SK-N-SH (cell line): ENCODE measurements at regions not wholly inside any gene's neighbourhood (a gene's known extent, or its start where the extent isn't known, plus 50 kb on each side); places are given as distances from the start of the nearest gene placed in this dataset.

Experiments
- CTCF ChIA-PET: fragments of 300-600, 350-600 bp; formaldehyde crosslinking; extraction: SDS; loops from one replicate; lab custom pipeline; 2021; lab: Yijun Ruan, JAX
- POLR2A ChIA-PET: fragments of 350-600 bp; sonication (Branson Sonifier 250); formaldehyde crosslinking; extraction: SDS; loops from one replicate; lab custom pipeline; 2020; ENCODE audit warnings: antibody characterized with exemption, inconsistent platforms; lab: Yijun Ruan, JAX
- DNase-seq: peaks from one replicate; pipeline ENCODE4 v3.0.0; 2012
- H2AFZ ChIP-seq: fragments of 200-600 bp; sonication (generic); 2 replicates; pipeline ENCODE4 v1.8.1; 2016; ENCODE audit warnings: antibody characterized with exemption, mild to moderate bottlenecking, low read depth
- H3F3A ChIP-seq: fragments of 200-600 bp; sonication (generic); replicated peaks from 2 replicates; pipeline ENCODE3; 2016; ENCODE audit warnings: antibody characterized with exemption, mild to moderate bottlenecking; ENCODE audit not compliant: insufficient read depth
- H3K27ac ChIP-seq, 2 experiments: fragments of 200-500 bp in 1 of 2; fragments of 200-600 bp in 1 of 2; sonication (Bioruptor generic) in 1 of 2; sonication (generic), shearing (Covaris generic) in 1 of 2; 2 replicates each; pipeline versions ENCODE4 v1.5.1 to v1.6.1; 2014 to 2016; ENCODE audit warnings: low read depth in 2 of 2, inconsistent platforms in 1 of 2, low read length in 1 of 2, mild to moderate bottlenecking in 1 of 2, mixed read lengths in 1 of 2
- H3K27me3 ChIP-seq: fragments of 200-600 bp; sonication (generic), shearing (Covaris generic); 2 replicates; pipeline ENCODE4 v1.6.1; 2016; ENCODE audit warnings: mixed run types; ENCODE audit not compliant: insufficient read depth
- H3K36me3 ChIP-seq, 2 experiments: fragments of 200-500 bp in 1 of 2; fragments of 200-600 bp in 1 of 2; sonication (Bioruptor generic) in 1 of 2; sonication (generic) in 1 of 2; replicated peaks in 1 of 2; 2 replicates each; pipeline versions ENCODE3 to v1.5.1; 2014 to 2016; ENCODE audit warnings: low read length in 1 of 2, mild to moderate bottlenecking in 1 of 2; ENCODE audit not compliant: insufficient read depth in 2 of 2, control insufficient read depth in 1 of 2
- H3K4me1 ChIP-seq, 2 experiments: fragments of 200-500 bp in 1 of 2; fragments of 200-600 bp in 1 of 2; sonication (Bioruptor generic) in 1 of 2; sonication (generic), shearing (Covaris generic) in 1 of 2; 2 replicates each; pipeline versions ENCODE4 v1.5.1 to v1.6.1; 2014 to 2016; ENCODE audit warnings: low read depth in 1 of 2, low read length in 1 of 2, mixed run types in 1 of 2; ENCODE audit not compliant: insufficient read depth in 2 of 2, control insufficient read depth in 1 of 2
- H3K4me2 ChIP-seq: fragments of 200-600 bp; sonication (generic), shearing (Covaris generic); 2 replicates; pipeline ENCODE4 v1.6.1; 2017; ENCODE audit warnings: mixed run types
- H3K4me3 ChIP-seq, 2 experiments: fragments of 200-500 bp in 1 of 2; fragments of 200-600 bp in 1 of 2; sonication (Bioruptor generic) in 1 of 2; sonication (generic), shearing (Covaris generic) in 1 of 2; 2 replicates each; pipeline versions ENCODE4 v1.5.1 to v1.8.1; 2014 to 2016; ENCODE audit warnings: low read depth in 2 of 2, inconsistent platforms in 1 of 2, low read length in 1 of 2, mild to moderate bottlenecking in 1 of 2, mixed read lengths in 1 of 2, moderate library complexity in 1 of 2
- H3K79me2 ChIP-seq: fragments of 200-600 bp; sonication (generic); 2 replicates; pipeline ENCODE4 v1.8.1; 2017; ENCODE audit warnings: mild to moderate bottlenecking; ENCODE audit not compliant: insufficient read depth
- H3K9ac ChIP-seq: fragments of 200-600 bp; sonication (generic); 2 replicates; pipeline ENCODE4 v1.6.1; 2017; ENCODE audit warnings: mixed run types
- H3K9me2 ChIP-seq: fragments of 200-600 bp; sonication (generic); 2 replicates; pipeline ENCODE4 v1.6.1; 2017; ENCODE audit warnings: mixed run types
- H3K9me3 ChIP-seq: fragments of 200-600 bp; sonication (generic); 2 replicates; pipeline ENCODE4 v1.6.1; 2017; ENCODE audit warnings: mixed run types, mild to moderate bottlenecking, moderate library complexity
- H4K20me1 ChIP-seq: fragments of 200-600 bp; sonication (generic); 2 replicates; pipeline ENCODE4 v1.6.1; 2017; ENCODE audit warnings: mild to moderate bottlenecking, mixed run types; ENCODE audit not compliant: insufficient read depth
- CHD2 ChIP-seq: fragments of 150-350 bp; IDR thresholded peaks from 2 replicates; pipeline ENCODE4 v1.6.1; 2018; ENCODE audit warnings: low read length; ENCODE audit not compliant: partially characterized antibody
- ELF1 ChIP-seq: IDR thresholded peaks from 2 replicates; pipeline ENCODE4 v1.4.0; 2012
- FOSL2 ChIP-seq: IDR thresholded peaks from 2 replicates; pipeline ENCODE4 v1.4.0; 2012; ENCODE audit warnings: low read depth, mild to moderate bottlenecking, moderate library complexity, borderline replicate concordance
- GATA2 ChIP-seq: sonication (generic); formaldehyde crosslinking; IDR thresholded peaks from 2 replicates; pipeline ENCODE4 v1.5.0; 2020; ENCODE audit warnings: mild to moderate bottlenecking, missing genetic modification reagents
- JUND ChIP-seq: IDR thresholded peaks from 2 replicates; pipeline ENCODE4 v1.4.0; 2012
- MEF2A ChIP-seq: IDR thresholded peaks from 2 replicates; pipeline ENCODE4 v1.4.0; 2012; ENCODE audit warnings: low read depth, borderline replicate concordance
- POLR2AphosphoS5 ChIP-seq: IDR thresholded peaks from 2 replicates; pipeline ENCODE4 v1.6.1; 2012; ENCODE audit warnings: low read depth, low read length
- RAD21 ChIP-seq: IDR thresholded peaks from 2 replicates; pipeline ENCODE4 v1.6.1; 2012; ENCODE audit warnings: mild to moderate bottlenecking, low read length
- RCOR1 ChIP-seq: fragments of 150-350 bp; IDR thresholded peaks from 2 replicates; pipeline ENCODE4 v1.6.1; 2017; ENCODE audit warnings: antibody characterized with exemption, low read length
- RFX5 ChIP-seq: IDR thresholded peaks from 2 replicates; pipeline ENCODE4 v1.6.1; 2012; ENCODE audit warnings: mild to moderate bottlenecking, improper control_type of control experiment, low read length
- SMC3 ChIP-seq: IDR thresholded peaks from 2 replicates; pipeline ENCODE4 v1.6.1; 2012; ENCODE audit warnings: low read depth, low read length, improper control_type of control experiment
- TAF1 ChIP-seq: IDR thresholded peaks from 2 replicates; pipeline ENCODE4 v1.6.1; 2012; ENCODE audit warnings: low read depth, mild to moderate bottlenecking, low read length, moderate library complexity, borderline replicate concordance
- TEAD4 ChIP-seq: IDR thresholded peaks from 2 replicates; pipeline ENCODE4 v1.4.0; 2012; ENCODE audit warnings: mild to moderate bottlenecking, borderline replicate concordance; ENCODE audit not compliant: insufficient read depth
- ZBTB33 ChIP-seq: IDR thresholded peaks from 2 replicates; pipeline ENCODE4 v1.4.0; 2012; ENCODE audit warnings: low read depth, borderline replicate concordance
- WGBS: methylation state at CpG from one replicate; pipeline ENCODE4 v1.1.6; 2017; ENCODE audit warnings: low lambda C conversion rate; 5-methylcytosine and 5-hydroxymethylcytosine counted together
- TF ChIP-seq, protein P1 (sequence below): IDR thresholded peaks from 2 replicates; pipeline ENCODE4; 2012

DNA sequence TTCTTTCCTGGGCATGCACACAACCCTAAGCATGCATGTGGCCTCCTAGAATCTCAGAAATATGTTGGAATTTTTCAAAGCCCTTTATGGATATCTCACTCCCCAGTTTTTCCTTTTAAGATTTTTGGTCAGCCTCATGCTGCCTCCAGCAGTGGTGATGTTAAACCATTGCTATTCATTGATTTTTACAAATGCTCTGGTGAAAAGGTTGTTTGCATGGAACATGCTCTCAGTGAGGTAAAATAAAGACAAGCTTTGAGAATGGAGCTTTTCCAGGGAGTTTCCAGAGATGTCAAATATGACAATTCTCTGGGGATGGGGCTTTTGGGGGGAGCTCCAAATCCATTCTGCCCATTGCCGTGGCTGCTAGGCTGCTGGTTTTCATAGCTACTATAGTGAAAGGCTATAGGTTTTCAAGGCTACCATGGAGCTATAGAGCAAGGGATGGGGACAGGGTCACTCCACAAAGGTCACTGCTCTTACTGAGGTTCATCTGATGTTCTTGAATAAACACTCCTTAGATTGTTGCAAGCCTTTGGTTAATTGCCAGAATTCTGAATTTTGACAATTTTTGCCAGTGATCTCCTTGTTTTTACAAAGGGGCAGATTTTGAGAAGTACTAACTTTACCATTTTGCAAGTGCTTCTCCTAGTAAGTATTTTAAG is 178.1 kb upstream of the ARG1 start:
- peaks cover 4% of the 10 kb centered on the region for H3F3A ChIP-seq
- H3K36me3 ChIP-seq = no peaks in the 10 kb centered on the region
- H4K20me1 ChIP-seq = no peaks in the 10 kb centered on the region
- no peaks in the 10 kb centered on the region for H3K9me2 ChIP-seq
- H3K9ac ChIP-seq = no peak overlapping the region
- no peak overlapping the region for H3K27ac ChIP-seq
- 29% methylated on average over 1 of the region's 1 CpG for WGBS
- ChIA-PET POLR2A (no interaction called here), CTCF (no interaction called here)
- TF ChIP-seq SMC3 = no peak
- no peak for TF ChIP-seq ZBTB33
- TF ChIP-seq JUND = no peak
- TF ChIP-seq RAD21 = no peak
- TF ChIP-seq, protein P1, sequence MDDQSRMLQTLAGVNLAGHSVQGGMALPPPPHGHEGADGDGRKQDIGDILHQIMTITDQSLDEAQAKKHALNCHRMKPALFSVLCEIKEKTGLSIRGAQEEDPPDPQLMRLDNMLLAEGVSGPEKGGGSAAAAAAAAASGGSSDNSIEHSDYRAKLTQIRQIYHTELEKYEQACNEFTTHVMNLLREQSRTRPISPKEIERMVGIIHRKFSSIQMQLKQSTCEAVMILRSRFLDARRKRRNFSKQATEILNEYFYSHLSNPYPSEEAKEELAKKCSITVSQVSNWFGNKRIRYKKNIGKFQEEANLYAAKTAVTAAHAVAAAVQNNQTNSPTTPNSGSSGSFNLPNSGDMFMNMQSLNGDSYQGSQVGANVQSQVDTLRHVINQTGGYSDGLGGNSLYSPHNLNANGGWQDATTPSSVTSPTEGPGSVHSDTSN = no peak
- TF ChIP-seq RCOR1 = no peak
- TF ChIP-seq TEAD4 = no peak
- TF ChIP-seq RFX5 = no peak
- no peak for TF ChIP-seq POLR2AphosphoS5
- H3K4me1 ChIP-seq = peaks cover 0 to 3% of the 10 kb centered on the region in 2 experiments; a peak in 1 of 4 replicates
- no peak overlapping the region for H3K4me2 ChIP-seq
- DNase-seq = no peak
- H2AFZ ChIP-seq = no peak overlapping the region
- H3K79me2 ChIP-seq = no peaks in the 10 kb centered on the region
- H3K9me3 ChIP-seq = no peaks in the 10 kb centered on the region
- H3K4me3 ChIP-seq = no peak overlapping the region
- H3K27me3 ChIP-seq = no peaks in the 10 kb centered on the region

GRCh38 chr6:131398176-131398575 is 174.8 kb upstream of the ARG1 start:
- H3K36me3 ChIP-seq = no peaks in the 10 kb centered on the region
- ChIA-PET POLR2A (no interaction called here), CTCF (no interaction called here)
- TF ChIP-seq ELF1 (no peak), JUND (no peak), MEF2A (no peak), CHD2 (no peak), SMC3 (no peak), RCOR1 (no peak), TAF1 (no peak), GATA2 (CRISPR knock-in tag) (no peak), FOSL2 (no peak)
- TF ChIP-seq, protein P1 = no peak
- no peaks in the 10 kb centered on the region; the same call in 1 of the 2 replicates for H3K9me3 ChIP-seq
- H4K20me1 ChIP-seq = no peaks in the 10 kb centered on the region
- H3K4me2 ChIP-seq = no peak overlapping the region
- H3K27me3 ChIP-seq = no peaks in the 10 kb centered on the region
- no peak overlapping the region for H3K9ac ChIP-seq
- no peaks in the 10 kb centered on the region for H3K79me2 ChIP-seq
- H3K27ac ChIP-seq = no peak overlapping the region
- no peaks in the 10 kb centered on the region for H3K9me2 ChIP-seq
- no peak for DNase-seq
- no peak overlapping the region for H2AFZ ChIP-seq
- H3K4me3 ChIP-seq = no peak overlapping the region
- WGBS = 20% methylated on average over 3 of the region's 3 CpGs
- H3K4me1 ChIP-seq = peaks cover 0 to 6% of the 10 kb centered on the region in 2 experiments; a peak in 1 of 4 replicates
- H3F3A ChIP-seq = peaks cover 15% of the 10 kb centered on the region
